ENCODE measurements at regions not wholly inside any gene's neighbourhood (a gene's known extent, or its start where the extent isn't known, plus 50 kb on each side); places are given as distances from the start of the nearest gene placed in this dataset.
"Not testable (repeated sequence)": the region's sequence is repeated elsewhere in the genome, so short reads cannot be mapped to it uniquely, and the experiment has no call there.

- not testable (repeated sequence) for H3K36me3 Mint-ChIP-seq (ENCODE audit: insufficient read depth in 2 of 2); H3K9me3 Mint-ChIP-seq; H3K4me1 Mint-ChIP-seq (ENCODE audit: low read depth)
These were observed 81.1 kb upstream of the USP24 start for GRCh38 chr1:55296247-55296646.

GRCh38 chr1:55289614-55290013 is 74.5 kb upstream of the USP24 start:
- Mint-ChIP-seq H3K9me3 (no peaks in the 10 kb centered on the region), H3K27me3 (ENCODE audit: low read depth) (no peaks in the 10 kb centered on the region), H3K36me3 (ENCODE audit: insufficient read depth in 2 of 2) (peaks cover 0 to 1% of the 10 kb centered on the region in 2 donors), H3K4me3 (no peak overlapping the region), H3K4me1 (ENCODE audit: low read depth) (peaks cover 23% of the 10 kb centered on the region), H3K27ac (no peak overlapping the region)
- no peak for DNase-seq
- ATAC-seq (replicated peaks in 1 of 2): no peak

More at GRCh38 chr1:55296247-55296646, 81.1 kb upstream of the USP24 start:
- not testable (repeated sequence) for H3K27ac Mint-ChIP-seq; H3K27me3 Mint-ChIP-seq (ENCODE audit: low read depth); ATAC-seq (replicated peaks in 1 of 2); H3K4me3 Mint-ChIP-seq; DNase-seq

GRCh38 chr1:55289042-55289441 is 73.9 kb upstream of the USP24 start:
- ATAC-seq (replicated peaks in 1 of 2) (no peak), DNase-seq (no peak)
- peaks cover 23% of the 10 kb centered on the region for H3K4me1 Mint-ChIP-seq (ENCODE audit: low read depth)
- no peak overlapping the region for H3K4me3 Mint-ChIP-seq
- H3K27me3 Mint-ChIP-seq (ENCODE audit: low read depth): no peaks in the 10 kb centered on the region
- no peak overlapping the region for H3K27ac Mint-ChIP-seq
- peaks cover 0 to 1% of the 10 kb centered on the region in 2 donors for H3K36me3 Mint-ChIP-seq (ENCODE audit: insufficient read depth in 2 of 2)
- H3K9me3 Mint-ChIP-seq: no peaks in the 10 kb centered on the region

GRCh38 chr1:55288245-55288644 is 73.1 kb upstream of the USP24 start:
- DNase-seq: no peak
- ATAC-seq (replicated peaks in 1 of 2): peak in 1 of 2 donors; percentile 47
- H3K27me3 Mint-ChIP-seq (ENCODE audit: low read depth): no peaks in the 10 kb centered on the region
- no peaks in the 10 kb centered on the region for H3K36me3 Mint-ChIP-seq (ENCODE audit: insufficient read depth in 2 of 2)
- peak overlapping the region; percentile 43 for H3K27ac Mint-ChIP-seq
- peaks cover 23% of the 10 kb centered on the region for H3K4me1 Mint-ChIP-seq (ENCODE audit: low read depth)
- no peak overlapping the region for H3K4me3 Mint-ChIP-seq
- H3K9me3 Mint-ChIP-seq: no peaks in the 10 kb centered on the region

GRCh38 chr1:55287723-55288122 is 72.6 kb upstream of the USP24 start:
- H3K4me3 Mint-ChIP-seq: peak overlapping the region in 1 of 2 donors; percentile 7
- ATAC-seq (replicated peaks in 1 of 2): peak; percentile 31 to 48
- H3K27ac Mint-ChIP-seq: no peak overlapping the region
- no peaks in the 10 kb centered on the region for H3K9me3 Mint-ChIP-seq
- H3K27me3 Mint-ChIP-seq (ENCODE audit: low read depth): no peaks in the 10 kb centered on the region
- no peaks in the 10 kb centered on the region for H3K36me3 Mint-ChIP-seq (ENCODE audit: insufficient read depth in 2 of 2)
- H3K4me1 Mint-ChIP-seq (ENCODE audit: low read depth): peaks cover 23% of the 10 kb centered on the region
- no peak for DNase-seq

GRCh38 chr1:55286856-55287602 is 71.9 kb upstream of the USP24 start:
- peak overlapping the region; percentile 39 for H3K27ac Mint-ChIP-seq
- ATAC-seq (replicated peaks in 1 of 2): peak; percentile 74 to 78
- peak in 1 of 2 donors; percentile 33 for DNase-seq
- peaks cover 23% of the 10 kb centered on the region for H3K4me1 Mint-ChIP-seq (ENCODE audit: low read depth)
- H3K9me3 Mint-ChIP-seq: no peaks in the 10 kb centered on the region
- H3K36me3 Mint-ChIP-seq (ENCODE audit: insufficient read depth in 2 of 2): no peaks in the 10 kb centered on the region
- no peaks in the 10 kb centered on the region for H3K27me3 Mint-ChIP-seq (ENCODE audit: low read depth)
- peak overlapping the region; percentile 3 to 7 for H3K4me3 Mint-ChIP-seq

GRCh38 chr1:55285834-55286233 is 70.7 kb upstream of the USP24 start:
- H3K36me3 Mint-ChIP-seq (ENCODE audit: insufficient read depth in 2 of 2): no peaks in the 10 kb centered on the region
- H3K9me3 Mint-ChIP-seq: no peaks in the 10 kb centered on the region
- DNase-seq (no peak), ATAC-seq (replicated peaks in 1 of 2) (no peak)
- no peak overlapping the region for H3K27ac Mint-ChIP-seq
- no peak overlapping the region for H3K4me3 Mint-ChIP-seq
- peaks cover 23% of the 10 kb centered on the region for H3K4me1 Mint-ChIP-seq (ENCODE audit: low read depth)
- H3K27me3 Mint-ChIP-seq (ENCODE audit: low read depth): no peaks in the 10 kb centered on the region

GRCh38 chr1:55284856-55285255 is 69.7 kb upstream of the USP24 start:
- DNase-seq (peak in 1 of 2 donors; percentile 37), ATAC-seq (replicated peaks in 1 of 2) (peak in 1 of 2 donors; percentile 48)
- Mint-ChIP-seq H3K27me3 (ENCODE audit: low read depth) (no peaks in the 10 kb centered on the region), H3K9me3 (no peaks in the 10 kb centered on the region), H3K27ac (no peak overlapping the region), H3K4me3 (no peak overlapping the region), H3K36me3 (ENCODE audit: insufficient read depth in 2 of 2) (no peaks in the 10 kb centered on the region), H3K4me1 (ENCODE audit: low read depth) (peaks cover 23% of the 10 kb centered on the region)

- Mint-ChIP-seq H3K4me1 (ENCODE audit: low read depth) (peaks cover 28% of the 10 kb centered on the region), H3K27me3 (ENCODE audit: low read depth) (no peaks in the 10 kb centered on the region), H3K4me3 (no peak overlapping the region), H3K36me3 (ENCODE audit: insufficient read depth in 2 of 2) (no peaks in the 10 kb centered on the region), H3K27ac (no peak overlapping the region), H3K9me3 (no peaks in the 10 kb centered on the region)
- ATAC-seq (replicated peaks in 1 of 2): no peak
- DNase-seq: no peak
These were observed 66.9 kb upstream of the USP24 start for GRCh38 chr1:55282058-55282457.

- Mint-ChIP-seq H3K9me3 (no peaks in the 10 kb centered on the region), H3K27me3 (ENCODE audit: low read depth) (no peaks in the 10 kb centered on the region), H3K36me3 (ENCODE audit: insufficient read depth in 2 of 2) (no peaks in the 10 kb centered on the region), H3K4me3 (no peak overlapping the region), H3K4me1 (ENCODE audit: low read depth) (peaks cover 32% of the 10 kb centered on the region), H3K27ac (no peak overlapping the region)
- ATAC-seq (replicated peaks in 1 of 2): no peak
- no peak for DNase-seq
These were observed 65.6 kb upstream of the USP24 start for GRCh38 chr1:55280731-55281130.

- Mint-ChIP-seq H3K9me3 (no peaks in the 10 kb centered on the region), H3K27ac (no peak overlapping the region), H3K4me3 (no peak overlapping the region), H3K36me3 (ENCODE audit: insufficient read depth in 2 of 2) (no peaks in the 10 kb centered on the region), H3K27me3 (ENCODE audit: low read depth) (no peaks in the 10 kb centered on the region), H3K4me1 (ENCODE audit: low read depth) (peaks cover 34% of the 10 kb centered on the region)
- no peak for ATAC-seq (replicated peaks in 1 of 2)
- DNase-seq: no peak
These were observed 64.5 kb upstream of the USP24 start for GRCh38 chr1:55279627-55280026.

GRCh38 chr1:55278378-55278777 is 63.2 kb upstream of the USP24 start:
- ATAC-seq (replicated peaks in 1 of 2): no peak
- Mint-ChIP-seq H3K4me1 (ENCODE audit: low read depth) (peaks cover 44% of the 10 kb centered on the region), H3K27ac (no peak overlapping the region), H3K4me3 (no peak overlapping the region), H3K27me3 (ENCODE audit: low read depth) (no peaks in the 10 kb centered on the region), H3K9me3 (no peaks in the 10 kb centered on the region), H3K36me3 (ENCODE audit: insufficient read depth in 2 of 2) (no peaks in the 10 kb centered on the region)
- no peak for DNase-seq

GRCh38 chr1:55277377-55278130 is 62.4 kb upstream of the USP24 start:
- DNase-seq (peak; percentile 82 to 85), ATAC-seq (replicated peaks in 1 of 2) (peak; percentile 91 to 92)
- no peaks in the 10 kb centered on the region for H3K27me3 Mint-ChIP-seq (ENCODE audit: low read depth)
- peaks cover 51% of the 10 kb centered on the region for H3K4me1 Mint-ChIP-seq (ENCODE audit: low read depth)
- peak overlapping the region; percentile 20 to 61 for H3K4me3 Mint-ChIP-seq
- H3K9me3 Mint-ChIP-seq: no peaks in the 10 kb centered on the region
- H3K36me3 Mint-ChIP-seq (ENCODE audit: insufficient read depth in 2 of 2): no peaks in the 10 kb centered on the region
- peak overlapping the region; percentile 14 for H3K27ac Mint-ChIP-seq

All from activated T-cell treated with anti-CD3 and anti-CD28 coated beads, Interleukin-2, amount 50 U/mL, for 72 hours (primary cell).